HG02763 (cell line): ENCODE measurements at regions not wholly inside any gene's neighbourhood (a gene's known extent, or its start where the extent isn't known, plus 50 kb on each side); places are given as distances from the start of the nearest gene placed in this dataset.
"Not testable (repeated sequence)": the region's sequence is repeated elsewhere in the genome, so short reads cannot be mapped to it uniquely, and the experiment has no call there.

Source experiments
- ATAC-seq: cut with Tn5 transposase; IDR thresholded peaks from one replicate; pipeline ENCODE4 v1.9.1; 2021; ENCODE audit warnings: mild to moderate bottlenecking, moderate library complexity; ENCODE audit not compliant: unreplicated experiment

DNA sequence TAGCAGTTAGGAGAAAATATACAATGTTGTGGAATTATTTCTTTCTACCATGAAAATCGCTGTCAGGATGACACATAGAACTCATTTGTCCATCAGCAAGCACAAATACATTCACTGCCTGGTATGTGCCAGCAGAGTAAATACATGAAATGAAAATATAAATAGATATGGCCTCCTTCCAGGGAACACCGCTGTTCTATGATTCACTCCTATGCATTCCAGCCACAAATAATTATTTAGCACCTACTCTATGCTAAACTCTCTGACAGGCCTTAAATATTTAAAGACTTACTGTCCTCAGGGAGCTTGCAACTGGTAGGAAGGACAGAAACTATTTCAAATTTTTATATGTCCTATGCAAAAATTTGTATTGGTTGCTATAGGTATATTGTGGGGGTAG is 975.0 kb upstream of the NCAM2 start:
- no peak for ATAC-seq

DNA sequence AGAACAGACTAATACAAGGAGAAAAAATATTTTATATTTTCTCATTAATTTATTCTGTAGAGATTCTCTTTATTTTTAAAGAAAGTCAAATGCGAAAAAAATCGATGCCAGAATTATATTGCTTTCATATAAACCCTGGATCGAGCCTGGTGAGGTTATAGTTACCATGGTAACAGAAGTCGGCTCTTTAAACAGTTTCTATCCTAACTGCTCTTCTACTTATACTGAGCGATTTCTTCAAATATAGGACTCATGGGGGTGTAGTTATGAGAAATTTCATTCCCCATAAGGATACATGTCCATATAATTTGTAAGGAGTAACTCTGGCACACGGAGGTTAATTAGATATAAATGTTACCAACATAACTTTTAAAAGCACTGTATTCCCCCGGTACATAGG is 973.5 kb upstream of the NCAM2 start:
- ATAC-seq, result no peak

DNA sequence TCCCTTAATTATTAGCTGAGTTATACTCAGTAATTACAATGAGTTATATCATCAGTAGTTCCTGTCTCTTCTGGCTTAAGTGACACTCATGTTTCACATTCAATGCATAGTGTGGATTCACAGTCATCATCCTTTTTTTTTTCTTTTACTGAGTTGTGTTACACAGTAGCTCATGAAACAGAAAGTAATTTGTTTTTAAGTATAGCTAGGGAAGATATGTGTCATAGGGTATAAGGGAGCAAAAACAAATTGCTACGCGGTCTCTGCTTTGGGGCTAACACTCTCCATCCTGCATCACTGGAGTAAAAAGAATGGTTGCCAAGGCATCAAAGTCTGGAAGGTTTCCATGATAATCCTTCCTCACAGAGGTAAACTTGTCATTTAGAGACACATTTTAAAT is 971.7 kb upstream of the NCAM2 start:
- ATAC-seq, result no peak

DNA sequence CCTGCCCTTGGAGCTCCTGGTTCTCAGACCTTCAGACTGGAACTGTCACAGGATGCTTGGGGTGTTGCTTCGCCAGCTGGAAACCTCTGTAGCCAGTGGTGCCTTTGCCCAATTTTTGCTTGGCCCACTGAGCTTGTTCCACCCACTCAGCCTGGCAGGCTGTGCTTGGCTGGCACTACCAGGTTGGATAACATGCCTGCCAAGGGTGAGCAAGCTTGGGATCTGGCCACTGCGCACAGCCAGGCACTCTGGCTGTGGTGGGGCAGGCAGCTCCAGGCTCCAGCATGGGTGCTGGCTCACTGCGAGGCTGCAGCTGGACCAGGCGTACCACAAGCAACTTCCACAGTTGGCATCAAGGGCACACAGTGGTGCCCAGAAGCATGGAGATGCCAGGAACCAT is 967.8 kb upstream of the NCAM2 start:
- ATAC-seq, result no peak

DNA sequence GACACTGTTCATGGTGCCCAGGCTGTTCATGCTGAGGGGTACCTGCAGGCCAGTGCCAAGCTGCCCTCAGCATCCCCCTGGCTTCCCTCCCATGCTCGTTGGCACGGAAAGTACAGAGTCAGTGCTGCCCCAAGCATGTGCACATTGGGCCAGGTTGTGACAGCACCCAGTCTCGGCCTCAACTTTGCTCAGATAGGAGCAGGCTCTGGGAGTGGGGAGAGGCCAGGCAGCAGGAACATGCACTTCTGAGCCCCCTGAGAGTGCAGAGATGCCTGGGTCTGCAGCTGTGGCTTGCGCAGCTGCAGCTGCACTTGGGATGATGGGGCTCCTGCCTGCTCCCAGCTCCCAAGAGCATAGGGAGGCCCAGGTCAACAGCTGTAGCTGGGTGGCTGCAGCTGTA is 966.4 kb upstream of the NCAM2 start:
- no peak for ATAC-seq

DNA sequence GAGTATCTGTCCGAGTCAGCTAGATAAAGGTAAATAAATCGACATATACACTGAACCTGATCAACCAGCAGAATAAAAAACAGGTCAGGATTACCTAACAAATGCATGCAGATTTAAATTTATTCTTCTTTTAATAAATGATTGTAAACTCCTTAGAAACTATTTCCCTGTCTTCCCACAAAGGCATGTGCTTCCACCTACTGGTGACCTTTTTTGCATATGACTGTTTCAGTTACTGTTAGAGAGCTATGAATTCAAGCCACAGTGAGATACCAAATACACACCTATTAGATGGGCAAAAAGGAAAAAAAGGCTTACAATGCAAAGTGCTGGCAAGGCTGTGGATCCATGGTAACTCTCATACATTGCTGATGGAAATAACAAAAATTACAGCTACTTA is 957.4 kb upstream of the NCAM2 start:
- no peak for ATAC-seq

DNA sequence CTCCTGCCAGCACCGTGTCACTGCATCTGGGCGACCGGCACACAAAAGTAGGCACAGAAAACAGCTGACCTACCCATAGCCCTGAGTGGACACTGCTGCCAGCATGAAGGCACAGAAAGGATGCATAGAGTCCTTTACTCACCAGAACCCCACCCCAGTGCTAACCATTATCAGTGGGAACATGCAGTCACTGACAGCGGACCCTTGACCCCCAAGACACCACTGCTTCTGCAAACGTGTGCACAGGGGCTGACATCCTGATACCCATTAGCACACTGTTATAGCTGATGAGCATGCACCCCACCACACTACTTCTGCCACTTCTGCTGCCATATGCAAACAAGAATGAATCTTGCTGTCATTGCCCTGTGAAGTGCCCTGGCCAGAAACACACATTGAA is 953.0 kb upstream of the NCAM2 start:
- ATAC-seq, result no peak

DNA sequence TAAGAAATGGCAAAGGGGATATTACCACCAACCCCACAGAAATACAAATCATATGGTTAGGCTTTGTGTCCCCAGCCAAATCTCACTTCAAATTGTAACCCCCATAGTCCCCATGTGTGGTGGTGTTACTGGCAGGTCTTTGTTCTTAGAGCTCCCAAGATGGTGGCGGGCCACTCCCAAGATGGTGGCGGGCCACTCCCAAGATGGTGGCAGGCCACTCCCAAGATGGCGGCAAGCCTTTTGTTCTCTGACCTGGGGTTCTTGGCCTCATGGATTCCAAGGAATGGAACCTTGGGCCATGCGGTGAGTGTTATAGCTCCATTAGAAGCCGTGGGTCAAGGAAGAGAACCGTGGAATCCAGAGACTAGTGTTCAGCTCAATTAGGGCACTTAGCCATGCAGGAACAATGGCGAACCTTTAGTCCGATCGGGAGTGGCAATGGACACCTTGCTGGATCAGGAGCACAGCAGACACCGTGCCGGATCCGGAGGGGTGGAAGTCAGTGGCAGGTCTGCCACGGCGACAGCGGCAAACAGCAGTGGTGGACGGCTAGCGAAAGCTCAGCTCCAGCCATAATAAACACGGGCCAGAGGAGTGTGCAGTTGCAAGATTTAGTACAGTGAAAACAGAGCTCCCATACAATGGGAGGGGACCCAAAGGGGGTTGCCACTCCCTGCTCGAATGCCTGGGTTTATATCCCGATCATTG is 949.9 kb upstream of the NCAM2 start:
- not testable (repeated sequence) for ATAC-seq

DNA sequence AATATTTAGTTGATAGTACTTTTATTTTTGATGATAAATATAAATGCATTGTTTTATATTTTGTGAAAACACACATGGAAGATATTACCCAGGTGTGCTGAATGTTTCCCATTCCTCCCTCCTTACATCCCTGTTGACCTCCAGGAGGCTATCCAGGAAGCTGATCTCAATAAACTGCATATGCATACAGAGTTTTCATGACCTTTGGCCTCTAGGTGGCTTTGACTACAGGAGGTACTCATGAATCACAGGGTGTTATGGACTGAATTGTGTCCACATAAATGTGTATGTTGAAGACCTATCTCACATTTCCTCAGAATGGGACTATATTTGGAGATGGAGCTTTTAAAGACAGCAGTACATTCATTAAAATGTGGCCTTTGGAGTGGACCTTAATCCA is 914.9 kb upstream of the NCAM2 start:
- ATAC-seq, result no peak

DNA sequence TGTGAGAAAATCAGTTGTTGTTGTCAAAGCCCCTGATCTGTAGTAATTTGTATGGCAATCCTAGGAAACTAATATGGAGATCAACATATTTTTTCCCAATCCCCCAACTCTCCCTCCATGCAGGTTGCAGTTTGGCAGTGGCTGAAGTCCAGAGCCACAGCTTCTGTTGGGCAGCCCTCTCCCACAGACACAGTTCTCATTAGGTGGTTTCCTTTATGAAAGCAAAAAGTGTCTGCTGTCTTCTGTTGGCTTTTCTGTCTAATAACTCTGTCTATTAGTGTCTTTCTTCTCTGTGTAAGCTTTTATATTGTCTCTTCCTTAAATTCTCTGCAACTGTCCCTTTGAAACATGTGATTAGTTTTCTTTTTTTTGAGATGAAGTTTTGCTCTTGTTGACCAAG is 914.3 kb upstream of the NCAM2 start:
- no peak for ATAC-seq

DNA sequence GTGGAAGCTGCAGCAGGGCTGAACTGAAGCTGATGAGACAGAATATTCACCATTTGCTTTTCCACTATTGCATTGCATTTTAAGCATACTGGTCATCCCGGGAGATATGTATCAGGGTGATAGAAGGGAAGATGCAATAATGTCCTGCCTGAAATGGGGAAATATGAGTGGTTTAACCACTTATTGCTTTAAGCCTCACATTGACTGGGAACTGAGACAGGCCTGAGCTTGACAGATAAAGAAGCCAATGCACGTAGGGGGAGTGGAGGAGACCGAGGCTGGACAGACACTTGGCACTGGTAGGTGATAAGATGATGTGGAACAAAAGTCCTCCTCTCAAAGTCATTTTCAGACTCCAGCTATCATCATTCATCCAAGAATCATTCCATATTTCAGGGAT is 911.7 kb upstream of the NCAM2 start:
- ATAC-seq, result no peak

DNA sequence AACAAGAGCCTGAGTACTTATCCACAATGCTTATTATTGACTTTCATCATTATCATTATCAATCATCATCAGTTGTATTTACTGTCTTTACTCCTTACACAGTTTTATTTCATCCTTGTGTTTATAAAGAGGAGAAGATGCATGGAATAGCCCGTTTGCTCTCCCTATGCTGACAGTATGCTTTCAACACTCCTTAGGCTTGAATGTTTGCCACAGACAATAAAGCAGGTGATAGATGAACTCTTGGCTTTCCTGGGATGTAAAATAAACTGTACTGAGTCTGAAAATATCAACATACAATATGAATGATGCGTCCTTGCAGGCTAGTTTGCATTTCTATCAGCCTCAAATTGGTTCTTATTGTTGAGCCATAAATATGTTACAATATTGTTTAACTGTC is 891.8 kb upstream of the NCAM2 start:
- ATAC-seq, result no peak

DNA sequence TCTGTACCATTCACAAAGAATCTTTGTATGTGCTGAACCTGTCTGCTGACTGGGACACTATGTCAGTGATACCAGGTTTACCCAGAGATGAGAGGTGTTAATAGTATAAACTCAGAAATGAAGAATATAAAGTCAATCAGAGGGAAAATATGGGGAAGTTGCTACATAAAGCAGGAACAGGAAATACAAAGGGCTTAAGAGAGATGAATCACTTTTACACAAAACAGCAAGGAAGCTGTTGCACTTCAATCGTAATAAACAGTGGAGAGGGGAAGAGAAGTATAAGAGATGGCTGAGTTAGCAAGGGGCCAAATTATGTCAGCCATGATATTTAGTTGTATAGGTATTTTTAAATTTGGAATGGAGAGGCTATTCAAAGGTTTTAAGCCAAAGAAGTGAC is 890.2 kb upstream of the NCAM2 start:
- no peak for ATAC-seq

DNA sequence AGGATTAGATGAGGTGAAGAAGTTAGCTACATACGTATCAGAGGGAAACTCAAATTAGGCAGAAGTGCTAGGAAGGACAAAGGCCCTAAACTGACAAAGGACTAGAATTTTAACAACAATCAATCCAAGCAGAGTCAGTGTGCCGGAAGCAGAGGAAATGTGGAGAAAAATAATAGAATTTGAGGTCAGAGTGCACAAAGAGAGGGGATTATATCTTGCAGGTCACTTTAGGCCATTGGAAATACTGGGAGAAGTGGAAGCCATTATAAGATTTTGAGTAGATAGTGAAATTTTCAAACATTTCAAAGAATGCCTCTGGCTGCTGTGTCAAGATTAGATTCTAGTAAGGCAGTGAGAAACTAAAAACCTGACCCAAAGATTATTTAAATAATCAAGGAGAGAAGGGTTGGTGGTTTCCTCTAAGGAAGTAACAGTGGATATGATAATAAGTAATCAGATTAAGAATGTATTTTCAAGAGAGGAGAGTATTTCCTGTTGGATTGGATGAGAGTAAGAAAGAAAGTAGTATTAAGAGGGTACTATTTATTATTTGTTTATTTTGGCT is 889.2 kb upstream of the NCAM2 start:
- ATAC-seq, result no peak

DNA sequence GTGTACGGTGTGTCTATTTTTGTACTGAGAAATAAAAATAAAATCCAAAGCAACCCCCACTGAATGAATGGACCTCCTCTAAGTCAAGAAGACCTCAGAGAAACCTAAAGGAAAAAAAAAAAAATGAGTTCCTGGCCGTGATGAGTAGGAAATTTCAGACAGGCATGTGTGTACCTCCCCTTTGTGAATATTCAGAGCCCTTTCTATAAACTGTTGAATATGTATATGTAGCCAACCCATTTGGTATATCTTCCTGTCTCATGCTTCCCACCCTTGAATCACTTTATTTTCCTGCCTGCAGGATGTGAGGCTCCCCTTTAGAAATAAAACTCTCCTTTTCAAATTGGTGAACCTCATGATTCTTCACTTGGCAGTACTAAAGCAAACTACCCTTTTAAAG is 887.8 kb upstream of the NCAM2 start:
- ATAC-seq, result no peak

DNA sequence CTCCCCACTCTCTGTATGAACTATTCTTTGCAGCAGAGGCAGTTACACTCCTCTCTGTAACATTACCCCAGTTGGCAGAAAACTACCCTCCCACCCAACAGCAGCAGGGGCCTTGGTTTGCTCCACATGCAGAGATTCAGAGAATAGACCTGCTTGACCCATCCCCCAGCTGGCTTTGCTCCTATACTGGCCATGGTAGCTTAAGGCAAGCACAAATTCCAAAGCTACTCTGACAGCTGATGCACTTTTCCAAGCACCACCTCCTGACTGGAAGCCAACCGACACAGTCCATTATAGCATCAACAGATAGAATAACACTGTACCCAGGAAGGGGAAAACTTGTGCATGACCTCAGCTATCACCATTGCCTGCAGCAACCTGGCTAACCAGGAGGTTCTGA is 846.5 kb upstream of the NCAM2 start:
- no peak for ATAC-seq

DNA sequence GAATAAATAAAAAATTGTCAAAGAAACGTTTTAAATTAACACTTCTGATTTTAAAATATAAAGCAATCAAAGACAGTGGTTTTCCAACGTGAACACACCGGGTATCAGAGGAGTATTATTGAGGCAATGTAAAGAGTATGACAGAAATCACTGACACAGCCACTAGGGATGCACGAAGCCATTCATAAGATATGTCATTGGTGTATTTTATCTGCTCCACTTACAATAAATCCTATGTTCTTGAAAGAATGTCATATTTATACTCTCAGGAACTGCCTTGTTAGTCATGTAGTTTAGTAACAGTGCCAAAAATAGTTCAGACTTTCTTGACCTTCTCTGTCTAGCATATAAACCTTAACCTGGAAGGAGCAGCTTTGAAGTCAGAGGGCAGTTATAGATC is 835.0 kb upstream of the NCAM2 start:
- no peak for ATAC-seq

DNA sequence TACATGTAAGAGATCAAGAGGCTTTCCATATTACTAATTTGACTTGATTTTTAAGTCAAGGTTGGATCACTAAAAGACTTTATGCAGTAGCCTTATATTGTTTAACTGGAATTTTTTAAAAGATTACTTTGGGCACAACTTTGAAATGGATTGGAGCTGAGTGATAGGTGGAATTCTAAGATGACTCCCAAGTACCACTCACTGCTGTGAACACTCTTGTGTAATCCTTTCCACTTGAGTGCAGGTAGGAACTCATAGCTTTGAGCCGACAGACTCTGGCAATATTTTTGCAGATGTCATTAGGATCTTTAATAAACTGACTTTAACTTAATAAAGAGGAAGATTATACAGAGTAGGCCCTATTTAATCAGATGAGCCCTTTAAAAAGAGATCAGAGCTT is 831.1 kb upstream of the NCAM2 start:
- no peak for ATAC-seq

DNA sequence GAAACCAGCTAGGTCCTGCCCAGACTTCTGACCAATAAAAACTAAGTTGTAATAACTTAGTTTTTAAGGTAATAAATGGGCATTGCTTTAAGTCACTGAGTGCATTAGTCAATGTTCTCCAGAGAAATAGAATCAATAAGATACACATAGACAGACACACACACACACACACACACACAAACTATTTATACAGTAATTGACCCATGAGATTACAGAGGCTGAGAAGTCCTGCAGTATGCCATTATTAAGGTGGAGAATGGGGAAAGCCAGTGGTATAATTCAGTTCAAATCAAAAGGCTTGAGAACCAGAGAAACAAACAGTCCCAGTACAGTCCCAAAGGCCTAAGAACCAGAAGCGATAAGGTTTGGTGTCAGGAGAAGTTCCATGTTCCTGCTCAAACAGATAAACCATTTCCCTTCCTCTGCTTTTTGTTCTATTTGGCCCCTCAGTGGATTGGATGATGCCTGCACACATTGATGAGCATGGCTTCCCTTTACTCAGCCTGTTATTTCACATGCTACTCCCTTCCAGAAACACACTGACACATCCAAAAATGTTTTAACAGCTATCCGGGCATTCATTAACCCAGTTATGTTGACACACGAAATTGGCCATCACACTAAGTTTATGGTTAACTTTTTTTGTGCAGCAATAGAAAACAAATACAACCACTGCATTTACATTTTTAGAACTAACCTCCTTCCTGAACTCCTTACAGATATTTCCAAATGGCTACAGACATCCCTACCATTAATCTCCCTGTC is 828.2 kb upstream of the NCAM2 start:
- ATAC-seq, result no peak

DNA sequence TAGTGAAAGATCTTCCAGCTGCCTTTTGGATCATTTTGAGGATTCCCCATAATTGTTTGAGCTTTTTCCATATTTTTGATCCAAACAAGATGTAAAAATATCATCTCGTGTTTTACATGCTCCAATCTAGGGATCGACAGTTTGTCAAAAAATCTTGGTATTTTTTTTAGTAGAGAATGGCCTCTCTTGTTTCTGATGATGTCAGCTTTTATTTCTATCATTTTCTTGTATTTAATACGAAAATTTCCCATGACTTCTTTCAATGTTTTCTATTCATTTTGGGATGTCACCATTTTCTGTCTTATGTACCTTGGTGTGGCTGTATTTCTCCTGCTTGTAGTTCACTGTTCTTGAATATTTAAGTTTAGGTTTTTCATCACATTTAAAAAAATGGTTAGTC is 812.0 kb upstream of the NCAM2 start:
- ATAC-seq, result no peak

DNA sequence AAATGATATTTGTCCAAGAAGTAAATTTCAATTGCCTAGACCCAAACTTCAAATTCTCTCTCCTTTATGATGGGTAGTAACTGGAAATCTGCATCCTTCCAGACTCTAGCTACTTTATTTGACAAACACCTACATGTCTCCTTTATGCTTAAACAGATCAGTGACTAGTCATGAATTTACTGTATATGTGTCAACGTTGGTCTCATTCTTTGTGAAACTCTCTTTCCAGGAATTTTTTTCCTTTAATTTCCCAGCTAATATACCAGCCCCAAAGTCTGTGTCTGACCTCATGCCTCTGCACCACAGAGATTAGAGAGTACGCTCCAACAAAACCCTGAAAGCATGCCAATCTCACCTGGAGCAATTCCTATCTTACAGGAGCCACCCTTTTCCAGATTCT is 811.2 kb upstream of the NCAM2 start:
- ATAC-seq, result no peak

DNA sequence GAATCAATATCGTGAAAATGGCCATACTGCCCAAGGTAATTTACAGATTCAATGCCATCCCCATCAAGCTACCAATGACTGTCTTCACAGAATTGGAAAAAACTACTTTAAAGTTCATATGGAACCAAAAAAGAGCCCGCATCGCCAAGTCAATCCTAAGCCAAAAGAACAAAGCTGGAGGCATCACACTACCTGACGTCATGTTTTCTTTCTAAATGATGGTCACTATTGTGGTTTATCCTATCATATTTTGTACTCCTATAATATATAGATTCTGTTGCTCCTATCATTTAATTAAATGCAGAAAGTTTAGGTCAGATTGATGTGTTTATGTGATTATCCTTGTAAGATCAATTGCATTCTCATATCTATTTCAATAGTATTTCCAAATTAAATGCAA is 796.9 kb upstream of the NCAM2 start:
- not testable (repeated sequence) for ATAC-seq
